Neural cell (in vitro differentiated cells): ENCODE measurements at regions not wholly inside any gene's neighbourhood (a gene's known extent, or its start where the extent isn't known, plus 50 kb on each side); places are given as distances from the start of the nearest gene placed in this dataset.

ENCODE experiments used
- EP300 ChIP-seq: fragments of 450-650 bp; conservative IDR thresholded peaks from 2 replicates; pipeline ENCODE4 v1.6.1; 2014; ENCODE audit warnings: antibody characterized with exemption, mild to moderate bottlenecking, moderate library complexity; ENCODE audit not compliant: poor library complexity, severe bottlenecking
- EZH2 ChIP-seq: fragments of 200-600, 300-800 bp; shearing (Covaris generic), sonication (generic); IDR thresholded peaks from 2 replicates; pipeline ENCODE4 v1.6.1; 2014; ENCODE audit warnings: antibody characterized with exemption, low read length, borderline replicate concordance, mild to moderate bottlenecking; ENCODE audit not compliant: insufficient read depth, poor library complexity, severe bottlenecking
- POLR2AphosphoS5 ChIP-seq: IDR thresholded peaks from 2 replicates; pipeline ENCODE4 v1.6.1; 2012
- TF ChIP-seq, protein P1 (sequence below): fragments of 450-650 bp; IDR thresholded peaks from 2 replicates; pipeline ENCODE4 v1.5.1; 2014; ENCODE audit warnings: antibody characterized with exemption, mild to moderate bottlenecking, moderate library complexity; ENCODE audit not compliant: poor library complexity, severe bottlenecking

DNA sequence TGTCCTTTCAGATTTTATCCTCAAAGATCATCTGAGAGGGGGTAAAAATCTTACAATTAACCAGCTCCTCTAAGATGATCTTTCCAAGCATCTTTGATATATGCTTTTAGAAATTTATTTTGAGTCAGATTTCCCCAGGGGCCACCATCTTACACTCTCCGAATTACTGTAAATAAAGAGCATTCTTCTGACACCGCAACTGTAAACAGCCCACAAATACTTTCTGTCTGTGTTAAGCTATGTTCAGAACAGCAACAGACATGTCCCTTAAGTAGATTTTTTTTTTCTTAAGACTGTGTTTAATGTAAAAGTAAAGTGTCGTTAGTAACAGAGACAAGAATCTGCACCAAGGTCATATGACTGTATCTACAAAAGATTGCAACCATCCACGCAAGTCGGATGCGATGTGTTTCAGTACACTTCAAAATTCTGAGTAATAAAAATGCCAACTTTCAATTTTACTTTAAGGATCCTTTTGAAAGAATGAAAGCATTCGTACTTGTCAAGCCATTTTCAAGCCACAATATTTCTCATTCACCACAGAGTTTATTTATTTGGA is 159.0 kb upstream of the KCNH8 start:
- TF ChIP-seq, protein P1, sequence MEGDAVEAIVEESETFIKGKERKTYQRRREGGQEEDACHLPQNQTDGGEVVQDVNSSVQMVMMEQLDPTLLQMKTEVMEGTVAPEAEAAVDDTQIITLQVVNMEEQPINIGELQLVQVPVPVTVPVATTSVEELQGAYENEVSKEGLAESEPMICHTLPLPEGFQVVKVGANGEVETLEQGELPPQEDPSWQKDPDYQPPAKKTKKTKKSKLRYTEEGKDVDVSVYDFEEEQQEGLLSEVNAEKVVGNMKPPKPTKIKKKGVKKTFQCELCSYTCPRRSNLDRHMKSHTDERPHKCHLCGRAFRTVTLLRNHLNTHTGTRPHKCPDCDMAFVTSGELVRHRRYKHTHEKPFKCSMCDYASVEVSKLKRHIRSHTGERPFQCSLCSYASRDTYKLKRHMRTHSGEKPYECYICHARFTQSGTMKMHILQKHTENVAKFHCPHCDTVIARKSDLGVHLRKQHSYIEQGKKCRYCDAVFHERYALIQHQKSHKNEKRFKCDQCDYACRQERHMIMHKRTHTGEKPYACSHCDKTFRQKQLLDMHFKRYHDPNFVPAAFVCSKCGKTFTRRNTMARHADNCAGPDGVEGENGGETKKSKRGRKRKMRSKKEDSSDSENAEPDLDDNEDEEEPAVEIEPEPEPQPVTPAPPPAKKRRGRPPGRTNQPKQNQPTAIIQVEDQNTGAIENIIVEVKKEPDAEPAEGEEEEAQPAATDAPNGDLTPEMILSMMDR, result no peak
- TF ChIP-seq POLR2AphosphoS5 (no peak), EZH2 (no peak), EP300 (no peak)
